ENCODE measurements at regions not wholly inside any gene's neighbourhood (a gene's known extent, or its start where the extent isn't known, plus 50 kb on each side); places are given as distances from the start of the nearest gene placed in this dataset.

GRCh38 chr2:18446715-18447114, 113.7 kb downstream of the RDH14 start (continued):
- TF ChIP-seq ZBTB33 (IDR thresholded peaks at IDR 0.05) (no peak), EGR1 (IDR thresholded peaks at IDR 0.05; ENCODE audit: low read depth in 2 of 2) (no peak)

GRCh38 chr2:18445433-18446320, 114.8 kb downstream of the RDH14 start:
- H3K4me1 ChIP-seq (ENCODE audit: control insufficient read depth in 4 of 4, insufficient read depth in 4 of 4, low read length in 3 of 4), result no peaks in the 10 kb centered on the region
- H3K4me3 ChIP-seq (ENCODE audit: low read depth in 1 of 3, low read length in 3 of 3), result no peak overlapping the region
- TF ChIP-seq REST (IDR thresholded peaks at IDR 0.05) (no peak), FOXA2 (IDR thresholded peaks at IDR 0.05) (no peak), GABPA (IDR thresholded peaks at IDR 0.05 in 1 of 2, conservative IDR thresholded peaks at IDR 0.05 in 1 of 2) (no peak), ATF3 (IDR thresholded peaks at IDR 0.05) (no peak), SP1 (IDR thresholded peaks at IDR 0.05) (no peak), RXRA (IDR thresholded peaks at IDR 0.05) (no peak), TAF1 (conservative IDR thresholded peaks at IDR 0.05) (no peak), CTCF (IDR thresholded peaks at IDR 0.05; ENCODE audit: low read depth, low read length, missing input control) (no peak), ZBTB33 (IDR thresholded peaks at IDR 0.05) (no peak), MAX (IDR thresholded peaks at IDR 0.05) (no peak), NR2F2 (IDR thresholded peaks at IDR 0.05) (no peak), YY1 (IDR thresholded peaks at IDR 0.05) (no peak), HNF4A (conservative IDR thresholded peaks at IDR 0.05) (no peak), FOXA1 (IDR thresholded peaks at IDR 0.05) (no peak), HNF4G (IDR thresholded peaks at IDR 0.05) (no peak), JUND (IDR thresholded peaks at IDR 0.05) (no peak), RAD21 (IDR thresholded peaks at IDR 0.05) (no peak), EGR1 (IDR thresholded peaks at IDR 0.05; ENCODE audit: low read depth in 2 of 2) (no peak)
- 74% methylated on average over 7 of the region's 7 CpGs for WGBS
- no peak for DNase-seq (ENCODE audit: low spot score)
- peaks cover 0 to 8% (median 0%) of the 10 kb centered on the region in 4 donors for H3K27me3 ChIP-seq (ENCODE audit: control insufficient read depth in 4 of 4, insufficient read depth in 4 of 4, low read length in 3 of 4)
- no peaks in the 10 kb centered on the region for H3K36me3 ChIP-seq (ENCODE audit: control insufficient read depth in 4 of 4, insufficient read depth in 3 of 4, low read depth in 1 of 4, low read length in 3 of 4)
- H3K9me3 ChIP-seq (ENCODE audit: control insufficient read depth in 4 of 4, low read length in 3 of 4), result no peaks in the 10 kb centered on the region
- H3K27ac ChIP-seq (ENCODE audit: low read depth in 1 of 2, low read length in 2 of 2), result no peak overlapping the region
- no peak overlapping the region for H3K9ac ChIP-seq (ENCODE audit: low read depth in 1 of 2, low read length in 2 of 2)

All from liver (tissue), 8 donors.